HEK293 (cell line): ENCODE measurements at regions not wholly inside any gene's neighbourhood (a gene's known extent, or its start where the extent isn't known, plus 50 kb on each side); places are given as distances from the start of the nearest gene placed in this dataset.

Source experiments
- CTCF ChIA-PET: fragments of 350-600 bp; formaldehyde crosslinking; extraction: SDS; loops from one replicate; lab custom pipeline; 2021; ENCODE audit warnings: antibody characterized with exemption; lab: Yijun Ruan, JAX
- POLR2A ChIA-PET: fragments of 300-600 bp; formaldehyde crosslinking; extraction: SDS; loops from one replicate; lab custom pipeline; 2020; ENCODE audit warnings: antibody characterized with exemption, inconsistent platforms; lab: Yijun Ruan, JAX
- H3K27ac ChIP-seq: fragments of 200-500 bp; sonication (Bioruptor generic); 2 replicates; pipeline ENCODE4 v1.5.1; 2014; ENCODE audit warnings: low read depth, low read length, control low read depth, inconsistent platforms; ENCODE audit errors: extremely low read depth
- H3K36me3 ChIP-seq, 2 experiments: fragments of 200-500 bp in 1 of 2; sonication (Bioruptor generic) in 1 of 2; 1 replicate in 1 of 2; 2 replicates in 1 of 2; pipeline ENCODE4 v1.5.1; 2014 to 2017; ENCODE audit warnings: inconsistent platforms in 2 of 2, low read length in 2 of 2; ENCODE audit not compliant: control insufficient read depth in 2 of 2, insufficient read depth in 1 of 2
- H3K4me1 ChIP-seq: fragments of 200-500 bp; sonication (Bioruptor generic); 2 replicates; pipeline ENCODE4 v1.5.1; 2014; ENCODE audit warnings: mild to moderate bottlenecking, low read length, inconsistent platforms; ENCODE audit not compliant: control insufficient read depth, insufficient read depth
- H3K4me3 ChIP-seq: 2 replicates; pipeline ENCODE4 v1.5.1; 2011; ENCODE audit warnings: low read depth, mild to moderate bottlenecking, control low read depth, low read length, moderate library complexity
- H3K9me3 ChIP-seq: fragments of 200-500 bp; sonication (Bioruptor generic); 2 replicates; pipeline ENCODE4 v1.5.1; 2014; ENCODE audit warnings: low read depth, low read length, inconsistent platforms; ENCODE audit not compliant: control insufficient read depth, insufficient read depth
- KLF10 ChIP-seq: fragments of 450-650 bp; IDR thresholded peaks from 2 replicates; pipeline ENCODE4 v1.5.1; 2018; ENCODE audit warnings: missing biosample characterization, mild to moderate bottlenecking, missing genetic modification characterization
- KLF8 ChIP-seq: fragments of 450-650 bp; formaldehyde crosslinking; IDR thresholded peaks from 2 replicates; pipeline ENCODE4 v1.5.1; 2016; ENCODE audit warnings: missing biosample characterization, missing genetic modification characterization
- PRDM1 ChIP-seq: fragments of 450-650 bp; formaldehyde crosslinking; IDR thresholded peaks from 2 replicates; pipeline ENCODE4; 2016; ENCODE audit warnings: missing biosample characterization, missing genetic modification characterization
- RBAK ChIP-seq: fragments of 450-650 bp; formaldehyde crosslinking; IDR thresholded peaks from 2 replicates; pipeline ENCODE4 v1.5.1; 2016; ENCODE audit warnings: missing biosample characterization, missing genetic modification characterization
- SP2 ChIP-seq: fragments of 450-650 bp; formaldehyde crosslinking; IDR thresholded peaks from 2 replicates; pipeline ENCODE4 v1.5.1; 2016; ENCODE audit warnings: missing biosample characterization, missing genetic modification characterization
- SP7 ChIP-seq: fragments of 450-650 bp; formaldehyde crosslinking; IDR thresholded peaks from 2 replicates; pipeline ENCODE4 v1.5.1; 2016; ENCODE audit warnings: missing biosample characterization, missing genetic modification characterization
- ZBTB1 ChIP-seq: fragments of 450-650 bp; formaldehyde crosslinking; IDR thresholded peaks from 2 replicates; pipeline ENCODE4 v1.5.1; 2016; ENCODE audit warnings: missing biosample characterization, missing genetic modification characterization
- ZNF140 ChIP-seq: fragments of 450-650 bp; formaldehyde crosslinking; IDR thresholded peaks from 2 replicates; pipeline ENCODE4 v1.5.1; 2016; ENCODE audit warnings: missing biosample characterization, missing genetic modification characterization
- ZNF341 ChIP-seq: fragments of 450-650 bp; formaldehyde crosslinking; IDR thresholded peaks from 2 replicates; pipeline ENCODE4; 2016; ENCODE audit warnings: low read depth, missing biosample characterization, missing genetic modification characterization
- ZNF416 ChIP-seq: fragments of 450-650 bp; formaldehyde crosslinking; IDR thresholded peaks from 2 replicates; pipeline ENCODE4 v1.5.1; 2016; ENCODE audit warnings: missing biosample characterization, missing genetic modification characterization
- ZNF433 ChIP-seq: fragments of 450-650 bp; formaldehyde crosslinking; IDR thresholded peaks from 2 replicates; pipeline ENCODE4 v1.5.1; 2016; ENCODE audit warnings: missing biosample characterization, missing genetic modification characterization, low read depth
- ZNF473 ChIP-seq: fragments of 450-650 bp; formaldehyde crosslinking; IDR thresholded peaks from 2 replicates; pipeline ENCODE4 v1.5.1; 2017; ENCODE audit warnings: missing biosample characterization, missing genetic modification characterization
- ZNF544 ChIP-seq: fragments of 450-650 bp; formaldehyde crosslinking; IDR thresholded peaks from 2 replicates; pipeline ENCODE4 v1.5.0; 2017; ENCODE audit warnings: missing biosample characterization, missing genetic modification characterization
- ZNF549 ChIP-seq: fragments of 450-650 bp; IDR thresholded peaks from 2 replicates; pipeline ENCODE4 v1.5.1; 2018; ENCODE audit warnings: missing biosample characterization, missing genetic modification characterization, mild to moderate bottlenecking, inconsistent platforms, moderate library complexity
- ZNF561 ChIP-seq: fragments of 450-650 bp; IDR thresholded peaks from 2 replicates; pipeline ENCODE4 v1.5.1; 2018; ENCODE audit warnings: missing biosample characterization, missing genetic modification characterization, borderline replicate concordance
- ZNF654 ChIP-seq: fragments of 450-650 bp; formaldehyde crosslinking; IDR thresholded peaks from 2 replicates; pipeline ENCODE4 v1.5.1; 2016; ENCODE audit warnings: low read depth, missing biosample characterization, missing genetic modification characterization
- ZNF664 ChIP-seq: fragments of 450-650 bp; formaldehyde crosslinking; IDR thresholded peaks from 2 replicates; pipeline ENCODE4 v1.5.1; 2016; ENCODE audit warnings: missing biosample characterization, missing genetic modification characterization
- ZNF707 ChIP-seq: fragments of 450-650 bp; formaldehyde crosslinking; IDR thresholded peaks from 2 replicates; pipeline ENCODE4 v1.5.1; 2016; ENCODE audit warnings: missing biosample characterization, missing genetic modification characterization
- ZNF777 ChIP-seq: fragments of 450-650 bp; formaldehyde crosslinking; IDR thresholded peaks from 2 replicates; pipeline ENCODE4 v1.5.1; 2017; ENCODE audit warnings: missing biosample characterization, missing genetic modification characterization, borderline replicate concordance
- ZNF843 ChIP-seq: fragments of 450-650 bp; formaldehyde crosslinking; IDR thresholded peaks from 2 replicates; pipeline ENCODE4 v1.5.1; 2016; ENCODE audit warnings: missing biosample characterization, missing genetic modification characterization
- TF ChIP-seq, protein P1 (sequence below): fragments of 450-650 bp; formaldehyde crosslinking; IDR thresholded peaks from 2 replicates; pipeline ENCODE4 v1.5.1; 2017; ENCODE audit warnings: missing biosample characterization, mild to moderate bottlenecking, missing genetic modification characterization, moderate library complexity
- TF ChIP-seq, protein P2 (sequence below): fragments of 450-650 bp; formaldehyde crosslinking; IDR thresholded peaks from 2 replicates; pipeline ENCODE4 v1.5.1; 2016; ENCODE audit warnings: missing biosample characterization, missing genetic modification characterization
- TF ChIP-seq, protein P3 (sequence below): fragments of 450-650 bp; formaldehyde crosslinking; IDR thresholded peaks from 2 replicates; pipeline ENCODE4 v1.5.1; 2017; ENCODE audit warnings: missing biosample characterization, missing genetic modification characterization
- TF ChIP-seq, protein P4 (sequence below): IDR thresholded peaks from 2 replicates; pipeline ENCODE4 v1.6.1; 2011; ENCODE audit warnings: mild to moderate bottlenecking, low read depth, low read length, borderline replicate concordance
- TF ChIP-seq, protein P5 (sequence below): fragments of 450-650 bp; formaldehyde crosslinking; IDR thresholded peaks from 2 replicates; pipeline ENCODE4 v1.5.1; 2016; ENCODE audit warnings: missing biosample characterization, missing genetic modification characterization
- TF ChIP-seq, protein P6 (sequence below): fragments of 450-650 bp; formaldehyde crosslinking; IDR thresholded peaks from 2 replicates; pipeline ENCODE4 v1.5.1; 2016; ENCODE audit warnings: missing biosample characterization, missing genetic modification characterization

DNA sequence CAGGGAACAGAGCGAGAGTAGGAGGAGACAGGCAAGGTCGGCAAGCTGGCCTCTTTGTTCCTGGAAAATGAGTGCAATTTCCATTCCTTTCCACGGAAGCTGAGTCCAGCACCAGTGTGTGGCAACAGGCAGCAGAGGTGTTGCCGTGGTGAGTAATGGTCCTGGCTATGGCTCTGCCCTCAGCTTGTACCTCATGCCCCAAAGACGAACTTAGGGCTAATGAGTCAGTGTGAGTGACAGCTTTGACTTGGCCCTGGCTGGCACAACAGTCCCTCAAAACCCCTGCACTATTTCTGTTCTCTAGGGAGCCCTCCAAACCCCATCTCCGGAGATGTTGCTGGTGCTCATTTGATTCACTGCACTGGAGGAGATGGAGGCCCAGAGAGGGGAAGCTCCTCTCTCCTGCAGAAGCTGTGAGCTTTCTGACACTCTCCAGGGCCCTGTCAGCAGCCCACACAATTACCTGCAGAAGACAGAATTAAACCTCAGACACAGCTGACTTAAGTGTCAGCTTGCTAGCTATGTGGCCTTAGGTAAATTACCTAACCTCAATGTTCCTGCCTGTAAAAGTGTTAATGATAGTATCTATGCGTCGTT lies 129.9 kb downstream of the TMEM132E start:
- H3K36me3 ChIP-seq: no peaks in the 10 kb centered on the region
- no peak overlapping the region for H3K27ac ChIP-seq
- H3K4me3 ChIP-seq: no peak overlapping the region
- no peaks in the 10 kb centered on the region for H3K4me1 ChIP-seq
- ChIA-PET POLR2A (no interaction called here), CTCF (no interaction called here)
- no peaks in the 10 kb centered on the region for H3K9me3 ChIP-seq
- TF ChIP-seq, protein P1, sequence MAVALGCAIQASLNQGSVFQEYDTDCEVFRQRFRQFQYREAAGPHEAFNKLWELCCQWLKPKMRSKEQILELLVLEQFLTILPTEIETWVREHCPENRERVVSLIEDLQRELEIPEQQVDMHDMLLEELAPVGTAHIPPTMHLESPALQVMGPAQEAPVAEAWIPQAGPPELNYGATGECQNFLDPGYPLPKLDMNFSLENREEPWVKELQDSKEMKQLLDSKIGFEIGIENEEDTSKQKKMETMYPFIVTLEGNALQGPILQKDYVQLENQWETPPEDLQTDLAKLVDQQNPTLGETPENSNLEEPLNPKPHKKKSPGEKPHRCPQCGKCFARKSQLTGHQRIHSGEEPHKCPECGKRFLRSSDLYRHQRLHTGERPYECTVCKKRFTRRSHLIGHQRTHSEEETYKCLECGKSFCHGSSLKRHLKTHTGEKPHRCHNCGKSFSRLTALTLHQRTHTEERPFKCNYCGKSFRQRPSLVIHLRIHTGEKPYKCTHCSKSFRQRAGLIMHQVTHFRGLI: no peak
- TF ChIP-seq, protein P2, sequence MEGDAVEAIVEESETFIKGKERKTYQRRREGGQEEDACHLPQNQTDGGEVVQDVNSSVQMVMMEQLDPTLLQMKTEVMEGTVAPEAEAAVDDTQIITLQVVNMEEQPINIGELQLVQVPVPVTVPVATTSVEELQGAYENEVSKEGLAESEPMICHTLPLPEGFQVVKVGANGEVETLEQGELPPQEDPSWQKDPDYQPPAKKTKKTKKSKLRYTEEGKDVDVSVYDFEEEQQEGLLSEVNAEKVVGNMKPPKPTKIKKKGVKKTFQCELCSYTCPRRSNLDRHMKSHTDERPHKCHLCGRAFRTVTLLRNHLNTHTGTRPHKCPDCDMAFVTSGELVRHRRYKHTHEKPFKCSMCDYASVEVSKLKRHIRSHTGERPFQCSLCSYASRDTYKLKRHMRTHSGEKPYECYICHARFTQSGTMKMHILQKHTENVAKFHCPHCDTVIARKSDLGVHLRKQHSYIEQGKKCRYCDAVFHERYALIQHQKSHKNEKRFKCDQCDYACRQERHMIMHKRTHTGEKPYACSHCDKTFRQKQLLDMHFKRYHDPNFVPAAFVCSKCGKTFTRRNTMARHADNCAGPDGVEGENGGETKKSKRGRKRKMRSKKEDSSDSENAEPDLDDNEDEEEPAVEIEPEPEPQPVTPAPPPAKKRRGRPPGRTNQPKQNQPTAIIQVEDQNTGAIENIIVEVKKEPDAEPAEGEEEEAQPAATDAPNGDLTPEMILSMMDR (tag by site-specific recombination): no peak
- TF ChIP-seq ZNF341: no peak
- no peak for TF ChIP-seq ZNF707
- TF ChIP-seq RBAK (tag by site-specific recombination): no peak
- no peak for TF ChIP-seq SP7 (tag by site-specific recombination)
- TF ChIP-seq ZNF561 (tag by site-specific recombination): no peak
- TF ChIP-seq SP2 (tag by site-specific recombination): no peak
- TF ChIP-seq ZBTB1 (tag by site-specific recombination): no peak
- TF ChIP-seq ZNF654 (tag by site-specific recombination): no peak
- no peak for TF ChIP-seq ZNF664 (tag by site-specific recombination)
- TF ChIP-seq KLF10 (tag by site-specific recombination): no peak
- no peak for TF ChIP-seq PRDM1 (tag by site-specific recombination)
- no peak for TF ChIP-seq ZNF549 (tag by site-specific recombination)
- TF ChIP-seq ZNF473 (tag by site-specific recombination): no peak
- no peak for TF ChIP-seq ZNF544 (tag by site-specific recombination)
- TF ChIP-seq, protein P3, sequence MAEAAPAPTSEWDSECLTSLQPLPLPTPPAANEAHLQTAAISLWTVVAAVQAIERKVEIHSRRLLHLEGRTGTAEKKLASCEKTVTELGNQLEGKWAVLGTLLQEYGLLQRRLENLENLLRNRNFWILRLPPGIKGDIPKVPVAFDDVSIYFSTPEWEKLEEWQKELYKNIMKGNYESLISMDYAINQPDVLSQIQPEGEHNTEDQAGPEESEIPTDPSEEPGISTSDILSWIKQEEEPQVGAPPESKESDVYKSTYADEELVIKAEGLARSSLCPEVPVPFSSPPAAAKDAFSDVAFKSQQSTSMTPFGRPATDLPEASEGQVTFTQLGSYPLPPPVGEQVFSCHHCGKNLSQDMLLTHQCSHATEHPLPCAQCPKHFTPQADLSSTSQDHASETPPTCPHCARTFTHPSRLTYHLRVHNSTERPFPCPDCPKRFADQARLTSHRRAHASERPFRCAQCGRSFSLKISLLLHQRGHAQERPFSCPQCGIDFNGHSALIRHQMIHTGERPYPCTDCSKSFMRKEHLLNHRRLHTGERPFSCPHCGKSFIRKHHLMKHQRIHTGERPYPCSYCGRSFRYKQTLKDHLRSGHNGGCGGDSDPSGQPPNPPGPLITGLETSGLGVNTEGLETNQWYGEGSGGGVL: no peak
- TF ChIP-seq ZNF433: no peak

DNA sequence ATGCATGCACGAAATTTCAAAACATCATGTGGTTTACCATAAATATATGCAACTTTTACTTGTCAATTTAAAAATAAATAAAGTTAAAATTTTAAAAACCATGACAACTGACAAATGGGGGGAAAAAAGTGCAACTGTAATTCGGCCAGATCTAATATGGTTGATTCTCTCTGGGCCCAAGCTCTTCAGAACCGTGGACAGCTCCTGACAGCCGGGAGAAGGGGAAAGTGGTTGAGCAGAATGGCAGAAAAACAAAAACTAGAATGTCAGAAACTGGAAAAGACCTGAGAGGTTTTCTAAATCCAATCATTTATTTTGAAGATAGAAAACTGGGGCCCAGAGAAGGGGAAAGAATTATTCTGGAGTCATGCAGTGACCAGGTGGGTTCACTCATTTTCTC lies 126.6 kb downstream of the TMEM132E start:
- Histone ChIP-seq H3K9me3 (no peaks in the 10 kb centered on the region), H3K27ac (no peak overlapping the region), H3K4me3 (no peak overlapping the region), H3K36me3 (no peaks in the 10 kb centered on the region)
- CTCF ChIA-PET: interaction anchor here (0.7 kb wide), 1 partner anchor 24 kb away, joined by 3 read pairs; no protein-coding TSS in a partner anchor
- POLR2A ChIA-PET: no interaction called here
- TF ChIP-seq, protein P4, sequence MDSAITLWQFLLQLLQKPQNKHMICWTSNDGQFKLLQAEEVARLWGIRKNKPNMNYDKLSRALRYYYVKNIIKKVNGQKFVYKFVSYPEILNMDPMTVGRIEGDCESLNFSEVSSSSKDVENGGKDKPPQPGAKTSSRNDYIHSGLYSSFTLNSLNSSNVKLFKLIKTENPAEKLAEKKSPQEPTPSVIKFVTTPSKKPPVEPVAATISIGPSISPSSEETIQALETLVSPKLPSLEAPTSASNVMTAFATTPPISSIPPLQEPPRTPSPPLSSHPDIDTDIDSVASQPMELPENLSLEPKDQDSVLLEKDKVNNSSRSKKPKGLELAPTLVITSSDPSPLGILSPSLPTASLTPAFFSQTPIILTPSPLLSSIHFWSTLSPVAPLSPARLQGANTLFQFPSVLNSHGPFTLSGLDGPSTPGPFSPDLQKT: no peak
- TF ChIP-seq, protein P5, sequence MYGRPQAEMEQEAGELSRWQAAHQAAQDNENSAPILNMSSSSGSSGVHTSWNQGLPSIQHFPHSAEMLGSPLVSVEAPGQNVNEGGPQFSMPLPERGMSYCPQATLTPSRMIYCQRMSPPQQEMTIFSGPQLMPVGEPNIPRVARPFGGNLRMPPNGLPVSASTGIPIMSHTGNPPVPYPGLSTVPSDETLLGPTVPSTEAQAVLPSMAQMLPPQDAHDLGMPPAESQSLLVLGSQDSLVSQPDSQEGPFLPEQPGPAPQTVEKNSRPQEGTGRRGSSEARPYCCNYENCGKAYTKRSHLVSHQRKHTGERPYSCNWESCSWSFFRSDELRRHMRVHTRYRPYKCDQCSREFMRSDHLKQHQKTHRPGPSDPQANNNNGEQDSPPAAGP (tag by site-specific recombination): no peak
- peak; percentile 99 for TF ChIP-seq ZNF140
- TF ChIP-seq ZNF843 (tag by site-specific recombination): no peak
- TF ChIP-seq KLF8: no peak
- TF ChIP-seq ZNF416 (tag by site-specific recombination): no peak
- no peak for TF ChIP-seq ZNF777 (tag by site-specific recombination)
- TF ChIP-seq, protein P6, sequence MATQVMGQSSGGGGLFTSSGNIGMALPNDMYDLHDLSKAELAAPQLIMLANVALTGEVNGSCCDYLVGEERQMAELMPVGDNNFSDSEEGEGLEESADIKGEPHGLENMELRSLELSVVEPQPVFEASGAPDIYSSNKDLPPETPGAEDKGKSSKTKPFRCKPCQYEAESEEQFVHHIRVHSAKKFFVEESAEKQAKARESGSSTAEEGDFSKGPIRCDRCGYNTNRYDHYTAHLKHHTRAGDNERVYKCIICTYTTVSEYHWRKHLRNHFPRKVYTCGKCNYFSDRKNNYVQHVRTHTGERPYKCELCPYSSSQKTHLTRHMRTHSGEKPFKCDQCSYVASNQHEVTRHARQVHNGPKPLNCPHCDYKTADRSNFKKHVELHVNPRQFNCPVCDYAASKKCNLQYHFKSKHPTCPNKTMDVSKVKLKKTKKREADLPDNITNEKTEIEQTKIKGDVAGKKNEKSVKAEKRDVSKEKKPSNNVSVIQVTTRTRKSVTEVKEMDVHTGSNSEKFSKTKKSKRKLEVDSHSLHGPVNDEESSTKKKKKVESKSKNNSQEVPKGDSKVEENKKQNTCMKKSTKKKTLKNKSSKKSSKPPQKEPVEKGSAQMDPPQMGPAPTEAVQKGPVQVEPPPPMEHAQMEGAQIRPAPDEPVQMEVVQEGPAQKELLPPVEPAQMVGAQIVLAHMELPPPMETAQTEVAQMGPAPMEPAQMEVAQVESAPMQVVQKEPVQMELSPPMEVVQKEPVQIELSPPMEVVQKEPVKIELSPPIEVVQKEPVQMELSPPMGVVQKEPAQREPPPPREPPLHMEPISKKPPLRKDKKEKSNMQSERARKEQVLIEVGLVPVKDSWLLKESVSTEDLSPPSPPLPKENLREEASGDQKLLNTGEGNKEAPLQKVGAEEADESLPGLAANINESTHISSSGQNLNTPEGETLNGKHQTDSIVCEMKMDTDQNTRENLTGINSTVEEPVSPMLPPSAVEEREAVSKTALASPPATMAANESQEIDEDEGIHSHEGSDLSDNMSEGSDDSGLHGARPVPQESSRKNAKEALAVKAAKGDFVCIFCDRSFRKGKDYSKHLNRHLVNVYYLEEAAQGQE (tag by site-specific recombination): peak; percentile 95
- TF ChIP-seq, all 188 proteins: peak for 2
- no peaks in the 10 kb centered on the region for H3K4me1 ChIP-seq
